ENCODE measurements at regions not wholly inside any gene's neighbourhood (a gene's known extent, or its start where the extent isn't known, plus 50 kb on each side); places are given as distances from the start of the nearest gene placed in this dataset.

DNA sequence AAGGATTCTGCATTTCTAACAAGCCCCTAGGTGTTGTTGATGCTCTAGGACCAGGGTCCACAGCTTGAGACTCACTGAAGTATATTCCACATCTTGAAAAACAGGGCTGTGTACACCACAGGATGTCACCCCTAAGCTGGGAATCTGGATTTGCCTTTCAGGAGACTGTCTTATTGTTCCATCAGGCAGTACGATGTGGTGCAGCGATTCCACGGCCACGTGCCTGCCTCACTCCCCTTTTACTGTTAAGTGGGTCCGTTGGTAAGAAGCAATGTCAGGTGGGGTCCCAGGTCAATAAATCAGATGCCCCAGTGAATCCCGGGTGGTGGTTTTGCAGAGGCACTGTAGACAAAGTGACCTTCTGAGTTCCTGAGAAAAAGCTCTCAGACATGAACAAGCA lies 470.7 kb downstream of the HS3ST3B1 start:
- intact Hi-C loops (cut with DNase I; ENCODE audit: low total_unique reads), result no loop called here
- Histone ChIP-seq H3K27me3 (no peaks in the 10 kb centered on the region), H3K4me3 (no peak overlapping the region), H3K27ac (no peak overlapping the region), H3K9me3 (no peaks in the 10 kb centered on the region), H3K36me3 (no peaks in the 10 kb centered on the region), H3K4me1 (no peaks in the 10 kb centered on the region)
- in situ Hi-C loops (cut with MboI; ENCODE audit: low sequenced_read_pairs in 4 of 4), result no loop called here
- no peak for TF ChIP-seq POLR2A (IDR thresholded peaks at IDR 0.05)
- TF ChIP-seq, protein P1, sequence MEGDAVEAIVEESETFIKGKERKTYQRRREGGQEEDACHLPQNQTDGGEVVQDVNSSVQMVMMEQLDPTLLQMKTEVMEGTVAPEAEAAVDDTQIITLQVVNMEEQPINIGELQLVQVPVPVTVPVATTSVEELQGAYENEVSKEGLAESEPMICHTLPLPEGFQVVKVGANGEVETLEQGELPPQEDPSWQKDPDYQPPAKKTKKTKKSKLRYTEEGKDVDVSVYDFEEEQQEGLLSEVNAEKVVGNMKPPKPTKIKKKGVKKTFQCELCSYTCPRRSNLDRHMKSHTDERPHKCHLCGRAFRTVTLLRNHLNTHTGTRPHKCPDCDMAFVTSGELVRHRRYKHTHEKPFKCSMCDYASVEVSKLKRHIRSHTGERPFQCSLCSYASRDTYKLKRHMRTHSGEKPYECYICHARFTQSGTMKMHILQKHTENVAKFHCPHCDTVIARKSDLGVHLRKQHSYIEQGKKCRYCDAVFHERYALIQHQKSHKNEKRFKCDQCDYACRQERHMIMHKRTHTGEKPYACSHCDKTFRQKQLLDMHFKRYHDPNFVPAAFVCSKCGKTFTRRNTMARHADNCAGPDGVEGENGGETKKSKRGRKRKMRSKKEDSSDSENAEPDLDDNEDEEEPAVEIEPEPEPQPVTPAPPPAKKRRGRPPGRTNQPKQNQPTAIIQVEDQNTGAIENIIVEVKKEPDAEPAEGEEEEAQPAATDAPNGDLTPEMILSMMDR (IDR thresholded peaks at IDR 0.05 in 4 of 5, conservative IDR thresholded peaks at IDR 0.05 in 1 of 5), result no peak
- DNase-seq (no peak), ATAC-seq (no peak)

DNA sequence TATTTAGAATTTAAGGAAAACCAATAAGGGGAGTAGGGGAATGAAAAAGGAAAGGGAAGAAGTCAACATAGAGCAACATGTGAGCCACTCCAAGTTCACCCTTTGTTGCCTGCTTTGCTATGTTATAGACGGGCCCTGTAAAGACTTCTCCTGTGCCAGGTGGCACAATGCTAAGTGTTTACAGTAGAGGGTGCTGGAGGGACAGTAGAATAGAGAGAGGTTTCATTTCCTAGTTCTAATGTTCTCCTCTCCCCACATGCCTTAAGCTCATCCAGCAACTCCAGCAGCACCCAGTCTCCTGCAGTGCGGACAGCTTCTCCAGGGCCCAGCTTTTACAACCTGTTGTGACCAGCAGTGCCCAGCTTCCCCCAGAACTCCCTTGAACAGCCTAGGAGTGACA lies 468.0 kb downstream of the HS3ST3B1 start:
- Histone ChIP-seq H3K36me3 (no peaks in the 10 kb centered on the region), H3K4me3 (no peak overlapping the region), H3K4me1 (no peaks in the 10 kb centered on the region), H3K9me3 (no peaks in the 10 kb centered on the region), H3K27me3 (no peaks in the 10 kb centered on the region), H3K27ac (no peak overlapping the region)
- no peak for TF ChIP-seq POLR2A (IDR thresholded peaks at IDR 0.05)
- TF ChIP-seq, protein P1 (IDR thresholded peaks at IDR 0.05 in 4 of 5, conservative IDR thresholded peaks at IDR 0.05 in 1 of 5), result no peak
- intact Hi-C loops (cut with DNase I; ENCODE audit: low total_unique reads), result no loop called here
- in situ Hi-C loops (cut with MboI; ENCODE audit: low sequenced_read_pairs in 4 of 4), result no loop called here
- no peak for DNase-seq
- ATAC-seq, result no peak

DNA sequence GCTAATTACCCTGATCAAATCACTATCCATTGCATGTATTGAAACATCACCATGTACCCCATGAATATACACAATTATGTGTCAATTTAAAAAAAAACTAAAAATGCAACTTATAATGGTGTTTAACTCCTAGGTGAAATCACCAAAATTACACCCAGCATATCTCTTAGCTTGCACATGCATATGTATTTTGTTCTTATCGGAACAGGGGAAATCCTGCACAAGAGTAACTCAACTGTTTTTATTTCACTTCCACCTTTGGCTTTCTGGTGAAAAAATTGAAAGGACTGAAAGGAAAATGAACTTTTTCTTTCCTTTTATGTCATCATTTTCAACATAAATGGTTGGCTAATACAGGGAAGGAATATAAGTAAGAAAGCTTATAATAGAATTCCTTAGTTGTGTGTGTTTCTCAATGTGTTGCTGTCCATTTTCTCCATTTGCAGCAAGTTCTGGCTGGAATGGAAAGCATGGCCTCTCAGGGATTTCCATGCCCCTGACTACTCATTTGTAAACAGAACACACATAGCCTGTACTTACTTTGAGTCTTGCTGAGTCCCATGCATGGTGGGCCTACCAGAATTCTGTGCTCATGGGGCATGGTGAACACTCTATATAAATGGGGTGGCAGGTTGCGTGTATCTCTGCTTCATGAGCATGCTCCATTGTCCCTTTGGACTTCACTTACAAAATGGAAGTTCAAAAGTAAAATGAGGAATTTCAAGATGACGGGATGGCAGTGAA lies 462.0 kb downstream of the HS3ST3B1 start:
- intact Hi-C loops (cut with DNase I; ENCODE audit: low total_unique reads) (no loop called here), in situ Hi-C loops (cut with MboI; ENCODE audit: low sequenced_read_pairs in 4 of 4) (no loop called here)
- H3K4me1 ChIP-seq, result no peaks in the 10 kb centered on the region
- H3K27ac ChIP-seq, result no peak overlapping the region
- H3K36me3 ChIP-seq, result no peaks in the 10 kb centered on the region
- ATAC-seq (no peak), DNase-seq (no peak)
- no peak overlapping the region for H3K4me3 ChIP-seq
- no peaks in the 10 kb centered on the region for H3K9me3 ChIP-seq
- no peaks in the 10 kb centered on the region for H3K27me3 ChIP-seq
- no peak for TF ChIP-seq POLR2A (IDR thresholded peaks at IDR 0.05)
- TF ChIP-seq, protein P1 (IDR thresholded peaks at IDR 0.05 in 4 of 5, conservative IDR thresholded peaks at IDR 0.05 in 1 of 5), result no peak

DNA sequence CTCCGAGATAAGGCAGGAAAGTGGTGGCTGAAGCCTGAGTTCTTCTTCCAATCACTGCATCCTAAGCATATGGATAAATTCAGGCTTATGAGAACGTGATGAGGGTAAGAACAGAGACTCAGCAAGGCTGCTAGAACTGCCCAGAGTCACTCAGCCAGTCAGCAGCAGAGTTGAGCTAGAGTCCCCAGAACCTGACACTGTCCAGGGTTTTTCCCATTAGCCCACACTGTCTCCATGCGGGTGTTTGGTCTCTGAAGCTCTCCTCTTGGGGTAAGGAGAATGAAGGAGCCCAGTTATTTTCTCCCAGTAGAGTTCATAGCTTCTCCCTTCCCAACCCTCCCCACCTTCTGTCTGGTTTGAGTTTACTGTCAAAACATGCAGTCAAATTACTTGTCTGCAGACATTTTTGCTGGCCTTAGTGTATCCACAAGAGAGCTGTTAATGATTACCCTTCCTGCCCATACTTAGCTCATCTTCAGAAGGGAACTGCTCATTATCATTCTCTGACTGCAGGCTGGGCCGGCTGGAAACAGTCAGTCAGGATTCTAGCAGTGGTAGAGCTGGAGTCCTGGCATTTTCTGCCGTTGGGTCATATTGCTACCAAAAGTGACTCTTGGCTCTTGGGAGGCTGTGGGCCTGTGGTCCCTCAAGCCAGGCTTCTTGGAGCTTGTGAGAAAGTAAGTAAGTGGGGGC lies 460.0 kb downstream of the HS3ST3B1 start:
- no peak for DNase-seq
- no peak overlapping the region for H3K4me3 ChIP-seq
- intact Hi-C loops (cut with DNase I; ENCODE audit: low total_unique reads) (no loop called here), in situ Hi-C loops (cut with MboI; ENCODE audit: low sequenced_read_pairs in 4 of 4) (no loop called here)
- H3K27ac ChIP-seq, result no peak overlapping the region
- H3K36me3 ChIP-seq, result no peaks in the 10 kb centered on the region
- TF ChIP-seq, protein P1 (IDR thresholded peaks at IDR 0.05 in 4 of 5, conservative IDR thresholded peaks at IDR 0.05 in 1 of 5), result no peak
- TF ChIP-seq POLR2A (IDR thresholded peaks at IDR 0.05), result no peak
- H3K27me3 ChIP-seq, result no peaks in the 10 kb centered on the region
- no peak for ATAC-seq
- H3K9me3 ChIP-seq, result no peaks in the 10 kb centered on the region
- H3K4me1 ChIP-seq, result no peaks in the 10 kb centered on the region

Measured in gastrocnemius medialis (tissue), 4 donors.